OCI-LY3 (cell line): ENCODE measurements at regions not wholly inside any gene's neighbourhood (a gene's known extent, or its start where the extent isn't known, plus 50 kb on each side); places are given as distances from the start of the nearest gene placed in this dataset.

Experiments
- H2AFZ ChIP-seq: fragments of 200-600, 300-600 bp; shearing (Covaris generic); 2 replicates; pipeline ENCODE4 v1.6.0; 2014; ENCODE audit warnings: antibody characterized with exemption, low read depth, low read length
- H3K27ac ChIP-seq: fragments of 200-600, 300-600 bp; sonication (generic); 2 replicates; pipeline ENCODE4 v1.5.1; 2014; ENCODE audit warnings: mild to moderate bottlenecking, low read length, moderate library complexity, mixed read lengths
- H3K27me3 ChIP-seq: fragments of 200-600, 300-600 bp; sonication (generic); 2 replicates; pipeline ENCODE4 v1.6.1; 2014; ENCODE audit warnings: low read depth, low read length, mixed read lengths
- H3K36me3 ChIP-seq: fragments of 200-600, 300-600 bp; sonication (generic); replicated peaks from 2 replicates; pipeline ENCODE3; 2014; ENCODE audit warnings: low read depth, low read length, mixed read lengths
- H3K4me1 ChIP-seq: fragments of 300-600, 200-600 bp; sonication (generic); 2 replicates; pipeline ENCODE4 v1.6.1; 2014; ENCODE audit warnings: low read length, mixed read lengths
- H3K4me2 ChIP-seq: fragments of 200-600, 300-600 bp; sonication (generic); 2 replicates; pipeline ENCODE4 v1.6.1; 2014; ENCODE audit warnings: low read length, mixed read lengths
- H3K4me3 ChIP-seq: fragments of 300-600, 200-600 bp; sonication (generic); 2 replicates; pipeline ENCODE4 v1.5.1; 2014; ENCODE audit warnings: antibody characterized with exemption, mild to moderate bottlenecking, low read length, moderate library complexity
- H3K79me2 ChIP-seq: fragments of 300-600, 200-600 bp; shearing (Covaris generic); 2 replicates; pipeline ENCODE4 v1.6.1; 2014; ENCODE audit warnings: mild to moderate bottlenecking, low read length, mixed read lengths
- H3K9ac ChIP-seq: fragments of 300-600, 200-600 bp; shearing (Covaris generic); 2 replicates; pipeline ENCODE4 v1.6.0; 2014; ENCODE audit warnings: mild to moderate bottlenecking, low read length, moderate library complexity
- H3K9me3 ChIP-seq: fragments of 200-600, 300-600 bp; shearing (Covaris generic); 2 replicates; pipeline ENCODE4 v1.6.1; 2014; ENCODE audit warnings: low read length, mixed read lengths; ENCODE audit not compliant: insufficient read depth
- H4K20me1 ChIP-seq: fragments of 200-600, 300-600 bp; sonication (generic); 2 replicates; pipeline ENCODE4 v1.6.1; 2016; ENCODE audit warnings: low read length, mixed read lengths; ENCODE audit not compliant: insufficient read depth
- CTCF ChIP-seq: fragments of 200-600, 300-600 bp; sonication (generic); IDR thresholded peaks from 2 replicates; pipeline ENCODE4 v1.5.1; 2014; ENCODE audit warnings: antibody characterized with exemption, low read length, low read depth
- EZH2phosphoT487 ChIP-seq: fragments of 200-600 bp; shearing (Covaris generic); IDR thresholded peaks from 2 replicates; pipeline ENCODE4 v1.6.1; 2018; ENCODE audit warnings: antibody characterized with exemption, mixed run types, low read depth

- Histone ChIP-seq H3K27ac (no peak overlapping the region), H3K4me1 (no peaks in the 10 kb centered on the region), H3K9me3 (no peaks in the 10 kb centered on the region), H3K79me2 (no peaks in the 10 kb centered on the region), H3K4me3 (no peak overlapping the region), H4K20me1 (no peaks in the 10 kb centered on the region), H2AFZ (peak overlapping the region; percentile 62), H3K4me2 (0 out of 2 replicates have a peak overlapping the region, but pooled peaks have one; percentile 14), H3K36me3 (no peaks in the 10 kb centered on the region), H3K27me3 (no peaks in the 10 kb centered on the region), H3K9ac (no peak overlapping the region)
- peak; percentile 59 for TF ChIP-seq CTCF
- TF ChIP-seq EZH2phosphoT487, result no peak
Measured at GRCh38 chr13:59176775-59177174, 987.0 kb downstream of the DIAPH3 start.

- Histone ChIP-seq H4K20me1 (no peaks in the 10 kb centered on the region), H3K36me3 (no peaks in the 10 kb centered on the region), H3K27me3 (no peaks in the 10 kb centered on the region), H3K4me2 (no peak overlapping the region), H3K9ac (no peak overlapping the region), H3K79me2 (no peaks in the 10 kb centered on the region), H2AFZ (no peak overlapping the region), H3K4me1 (no peaks in the 10 kb centered on the region), H3K4me3 (no peak overlapping the region), H3K9me3 (no peaks in the 10 kb centered on the region), H3K27ac (no peak overlapping the region)
- no peak for TF ChIP-seq EZH2phosphoT487
- peak; percentile 49; the same call in 1 of the 2 replicates for TF ChIP-seq CTCF
Measured at GRCh38 chr13:59178344-59178743, 985.4 kb downstream of the DIAPH3 start.

GRCh38 chr13:59182241-59182640 is 981.5 kb downstream of the DIAPH3 start:
- Histone ChIP-seq H4K20me1 (no peaks in the 10 kb centered on the region), H3K27me3 (no peaks in the 10 kb centered on the region), H2AFZ (no peak overlapping the region), H3K27ac (no peak overlapping the region), H3K9ac (no peak overlapping the region), H3K9me3 (no peaks in the 10 kb centered on the region), H3K36me3 (no peaks in the 10 kb centered on the region), H3K4me1 (no peaks in the 10 kb centered on the region), H3K79me2 (no peaks in the 10 kb centered on the region), H3K4me2 (no peak overlapping the region), H3K4me3 (no peak overlapping the region)
- TF ChIP-seq EZH2phosphoT487, result no peak

GRCh38 chr13:59197397-59197796 is 966.3 kb downstream of the DIAPH3 start:
- no peak overlapping the region for H3K9ac ChIP-seq
- H3K79me2 ChIP-seq, result no peaks in the 10 kb centered on the region
- no peaks in the 10 kb centered on the region for H3K9me3 ChIP-seq
- no peaks in the 10 kb centered on the region for H4K20me1 ChIP-seq
- no peak overlapping the region for H3K4me2 ChIP-seq
- no peaks in the 10 kb centered on the region for H3K27me3 ChIP-seq
- no peak for TF ChIP-seq CTCF
- no peak overlapping the region for H2AFZ ChIP-seq
- no peak overlapping the region for H3K27ac ChIP-seq
- 0 out of 2 replicates have a peak, but pooled peaks cover 6% of the 10 kb centered on the region for H3K4me1 ChIP-seq
- no peak overlapping the region for H3K4me3 ChIP-seq
- no peaks in the 10 kb centered on the region for H3K36me3 ChIP-seq

GRCh38 chr13:59201841-59202240 is 961.9 kb downstream of the DIAPH3 start:
- no peaks in the 10 kb centered on the region for H3K36me3 ChIP-seq
- no peaks in the 10 kb centered on the region for H3K27me3 ChIP-seq
- 0 out of 2 replicates have a peak, but pooled peaks cover 6% of the 10 kb centered on the region for H3K4me1 ChIP-seq
- H3K4me2 ChIP-seq, result no peak overlapping the region
- no peak overlapping the region for H3K27ac ChIP-seq
- no peaks in the 10 kb centered on the region for H3K9me3 ChIP-seq
- H3K9ac ChIP-seq, result no peak overlapping the region
- no peaks in the 10 kb centered on the region for H4K20me1 ChIP-seq
- H3K79me2 ChIP-seq, result no peaks in the 10 kb centered on the region
- H2AFZ ChIP-seq, result no peak overlapping the region
- H3K4me3 ChIP-seq, result no peak overlapping the region
- TF ChIP-seq EZH2phosphoT487 (no peak), CTCF (no peak)
